HEK293 (cell line): ENCODE measurements at regions not wholly inside any gene's neighbourhood (a gene's known extent, or its start where the extent isn't known, plus 50 kb on each side); places are given as distances from the start of the nearest gene placed in this dataset.
A peak's percentile ranks its signal among the peaks of the same experiment; 100 is the strongest.

Experiments
- CTCF ChIA-PET: fragments of 350-600 bp; formaldehyde crosslinking; extraction: SDS; loops from one replicate; lab custom pipeline; 2021; ENCODE audit warnings: antibody characterized with exemption; lab: Yijun Ruan, JAX
- POLR2A ChIA-PET: fragments of 300-600 bp; formaldehyde crosslinking; extraction: SDS; loops from one replicate; lab custom pipeline; 2020; ENCODE audit warnings: antibody characterized with exemption, inconsistent platforms; lab: Yijun Ruan, JAX
- H3K27ac ChIP-seq: fragments of 200-500 bp; sonication (Bioruptor generic); 2 replicates; pipeline ENCODE4 v1.5.1; 2014; ENCODE audit warnings: low read depth, low read length, control low read depth, inconsistent platforms; ENCODE audit errors: extremely low read depth
- H3K36me3 ChIP-seq, 2 experiments: fragments of 200-500 bp in 1 of 2; sonication (Bioruptor generic) in 1 of 2; 1 replicate in 1 of 2; 2 replicates in 1 of 2; pipeline ENCODE4 v1.5.1; 2014 to 2017; ENCODE audit warnings: inconsistent platforms in 2 of 2, low read length in 2 of 2; ENCODE audit not compliant: control insufficient read depth in 2 of 2, insufficient read depth in 1 of 2
- H3K4me1 ChIP-seq: fragments of 200-500 bp; sonication (Bioruptor generic); 2 replicates; pipeline ENCODE4 v1.5.1; 2014; ENCODE audit warnings: mild to moderate bottlenecking, low read length, inconsistent platforms; ENCODE audit not compliant: control insufficient read depth, insufficient read depth
- H3K4me3 ChIP-seq: 2 replicates; pipeline ENCODE4 v1.5.1; 2011; ENCODE audit warnings: low read depth, mild to moderate bottlenecking, control low read depth, low read length, moderate library complexity
- H3K9me3 ChIP-seq: fragments of 200-500 bp; sonication (Bioruptor generic); 2 replicates; pipeline ENCODE4 v1.5.1; 2014; ENCODE audit warnings: low read depth, low read length, inconsistent platforms; ENCODE audit not compliant: control insufficient read depth, insufficient read depth
- GLI2 ChIP-seq: fragments of 450-650 bp; formaldehyde crosslinking; IDR thresholded peaks from 2 replicates; pipeline ENCODE4; 2017; ENCODE audit warnings: missing biosample characterization, missing genetic modification characterization, low read depth, borderline replicate concordance
- KLF10 ChIP-seq: fragments of 450-650 bp; IDR thresholded peaks from 2 replicates; pipeline ENCODE4 v1.5.1; 2018; ENCODE audit warnings: missing biosample characterization, mild to moderate bottlenecking, missing genetic modification characterization
- KLF9 ChIP-seq: fragments of 450-650 bp; formaldehyde crosslinking; IDR thresholded peaks from 2 replicates; pipeline ENCODE4 v1.5.1; 2016; ENCODE audit warnings: missing biosample characterization, missing genetic modification characterization, low read depth
- PRDM1 ChIP-seq: fragments of 450-650 bp; formaldehyde crosslinking; IDR thresholded peaks from 2 replicates; pipeline ENCODE4; 2016; ENCODE audit warnings: missing biosample characterization, missing genetic modification characterization
- RBAK ChIP-seq: fragments of 450-650 bp; formaldehyde crosslinking; IDR thresholded peaks from 2 replicates; pipeline ENCODE4 v1.5.1; 2016; ENCODE audit warnings: missing biosample characterization, missing genetic modification characterization
- SCRT1 ChIP-seq: fragments of 450-650 bp; formaldehyde crosslinking; IDR thresholded peaks from 2 replicates; pipeline ENCODE4 v1.5.1; 2016; ENCODE audit warnings: missing biosample characterization, missing genetic modification characterization, borderline replicate concordance
- SP3 ChIP-seq: fragments of 450-650 bp; formaldehyde crosslinking; IDR thresholded peaks from 2 replicates; pipeline ENCODE4 v1.5.1; 2016; ENCODE audit warnings: missing biosample characterization, missing genetic modification characterization
- TCF7L2 ChIP-seq: IDR thresholded peaks from 2 replicates; pipeline ENCODE4 v1.6.1; 2011; ENCODE audit warnings: low read depth, mild to moderate bottlenecking, inconsistent platforms, low read length, moderate library complexity, borderline replicate concordance
- YY2 ChIP-seq: fragments of 450-650 bp; formaldehyde crosslinking; IDR thresholded peaks from 2 replicates; pipeline ENCODE4 v1.5.1; 2016; ENCODE audit warnings: missing biosample characterization, missing genetic modification characterization
- ZBTB17 ChIP-seq: fragments of 450-650 bp; formaldehyde crosslinking; IDR thresholded peaks from 2 replicates; pipeline ENCODE4 v1.5.1; 2016; ENCODE audit warnings: missing biosample characterization, missing genetic modification characterization
- ZNF133 ChIP-seq: fragments of 450-650 bp; formaldehyde crosslinking; IDR thresholded peaks from 2 replicates; pipeline ENCODE4 v1.5.1; 2016; ENCODE audit warnings: missing biosample characterization, missing genetic modification characterization
- ZNF138 ChIP-seq: fragments of 450-650 bp; formaldehyde crosslinking; IDR thresholded peaks from 2 replicates; pipeline ENCODE4 v1.5.1; 2016; ENCODE audit warnings: missing biosample characterization, missing genetic modification characterization, borderline replicate concordance
- ZNF16 ChIP-seq: fragments of 450-650 bp; formaldehyde crosslinking; IDR thresholded peaks from 2 replicates; pipeline ENCODE4 v1.5.1; 2016; ENCODE audit warnings: low read depth, missing biosample characterization, missing genetic modification characterization
- ZNF175 ChIP-seq: fragments of 450-650 bp; formaldehyde crosslinking; IDR thresholded peaks from 2 replicates; pipeline ENCODE4 v1.5.1; 2016; ENCODE audit warnings: missing biosample characterization, missing genetic modification characterization
- ZNF214 ChIP-seq: fragments of 450-650 bp; formaldehyde crosslinking; IDR thresholded peaks from 2 replicates; pipeline ENCODE4 v1.5.1; 2017; ENCODE audit warnings: missing biosample characterization, mild to moderate bottlenecking, missing genetic modification characterization, borderline replicate concordance
- ZNF391 ChIP-seq: fragments of 450-650 bp; formaldehyde crosslinking; IDR thresholded peaks from 2 replicates; pipeline ENCODE4 v1.5.1; 2016; ENCODE audit warnings: low read depth, missing biosample characterization, missing genetic modification characterization, borderline replicate concordance
- ZNF596 ChIP-seq: fragments of 450-650 bp; IDR thresholded peaks from 2 replicates; pipeline ENCODE4 v1.5.0; 2018; ENCODE audit warnings: missing biosample characterization, mild to moderate bottlenecking, missing genetic modification characterization, moderate library complexity
- ZNF670 ChIP-seq: fragments of 450-650 bp; formaldehyde crosslinking; IDR thresholded peaks from 2 replicates; pipeline ENCODE4 v1.5.1; 2016; ENCODE audit warnings: missing biosample characterization, missing genetic modification characterization, low read depth
- TF ChIP-seq, protein P1 (sequence below): fragments of 450-650 bp; formaldehyde crosslinking; IDR thresholded peaks from 2 replicates; pipeline ENCODE4 v1.5.1; 2016; ENCODE audit warnings: missing biosample characterization, missing genetic modification characterization
- TF ChIP-seq, protein P2 (sequence below): fragments of 450-650 bp; formaldehyde crosslinking; IDR thresholded peaks from 2 replicates; pipeline ENCODE4 v1.5.1; 2016; ENCODE audit warnings: missing biosample characterization, missing genetic modification characterization
- TF ChIP-seq, protein P3 (sequence below): fragments of 450-650 bp; formaldehyde crosslinking; IDR thresholded peaks from 2 replicates; pipeline ENCODE4 v1.5.1; 2017; ENCODE audit warnings: missing biosample characterization, missing genetic modification characterization
- TF ChIP-seq, protein P4 (sequence below): fragments of 450-650 bp; formaldehyde crosslinking; IDR thresholded peaks from 2 replicates; pipeline ENCODE4 v1.5.1; 2016; ENCODE audit warnings: missing biosample characterization, missing genetic modification characterization
- TF ChIP-seq, protein P5 (sequence below): fragments of 450-650 bp; IDR thresholded peaks from 2 replicates; pipeline ENCODE4 v1.5.1; 2018; ENCODE audit warnings: missing biosample characterization, missing genetic modification characterization

DNA sequence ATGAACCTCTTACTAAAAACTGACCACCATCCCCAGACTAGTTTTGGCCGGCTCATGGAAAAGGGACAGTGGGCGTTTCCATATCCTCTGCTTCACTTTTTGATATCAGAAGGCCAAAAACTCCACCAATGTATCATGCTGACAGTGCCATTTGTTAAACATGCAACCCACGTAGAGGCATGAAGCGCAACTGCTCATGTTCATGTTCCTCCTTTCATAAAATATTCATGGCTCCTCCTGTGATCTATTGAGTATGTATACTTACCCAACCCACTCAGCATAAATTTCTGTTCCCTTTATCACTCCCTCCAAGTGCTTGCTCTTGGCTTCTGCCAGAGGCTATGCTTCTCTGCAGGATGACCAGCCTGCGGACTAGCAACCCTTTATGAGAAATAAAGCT is 58.7 kb upstream of the TGFBR2 start:
- no peaks in the 10 kb centered on the region for H3K4me1 ChIP-seq
- no peaks in the 10 kb centered on the region for H3K36me3 ChIP-seq
- H3K4me3 ChIP-seq, result no peak overlapping the region
- H3K27ac ChIP-seq, result no peak overlapping the region
- H3K9me3 ChIP-seq, result no peaks in the 10 kb centered on the region
- no peak for TF ChIP-seq GLI2
- no peak for TF ChIP-seq SCRT1 (tag by site-specific recombination)
- no peak for TF ChIP-seq ZNF596
- no peak for TF ChIP-seq ZNF138 (tag by site-specific recombination)
- no peak for TF ChIP-seq YY2
- TF ChIP-seq PRDM1 (tag by site-specific recombination), result no peak
- TF ChIP-seq, protein P1, sequence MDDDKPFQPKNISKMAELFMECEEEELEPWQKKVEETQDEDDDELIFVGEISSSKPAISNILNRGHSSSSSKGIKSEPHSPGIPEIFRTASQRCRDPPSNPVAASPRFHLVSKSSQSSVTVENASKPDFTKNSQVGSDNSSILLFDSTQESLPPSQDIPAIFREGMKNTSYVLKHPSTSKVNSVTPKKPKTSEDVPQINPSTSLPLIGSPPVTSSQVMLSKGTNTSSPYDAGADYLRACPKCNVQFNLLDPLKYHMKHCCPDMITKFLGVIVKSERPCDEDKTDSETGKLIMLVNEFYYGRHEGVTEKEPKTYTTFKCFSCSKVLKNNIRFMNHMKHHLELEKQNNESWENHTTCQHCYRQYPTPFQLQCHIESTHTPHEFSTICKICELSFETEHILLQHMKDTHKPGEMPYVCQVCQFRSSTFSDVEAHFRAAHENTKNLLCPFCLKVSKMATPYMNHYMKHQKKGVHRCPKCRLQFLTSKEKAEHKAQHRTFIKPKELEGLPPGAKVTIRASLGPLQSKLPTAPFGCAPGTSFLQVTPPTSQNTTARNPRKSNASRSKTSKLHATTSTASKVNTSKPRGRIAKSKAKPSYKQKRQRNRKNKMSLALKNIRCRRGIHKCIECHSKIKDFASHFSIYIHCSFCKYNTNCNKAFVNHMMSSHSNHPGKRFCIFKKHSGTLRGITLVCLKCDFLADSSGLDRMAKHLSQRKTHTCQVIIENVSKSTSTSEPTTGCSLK (tag by site-specific recombination), result no peak
- TF ChIP-seq TCF7L2, result no peak
- no peak for TF ChIP-seq ZNF133
- TF ChIP-seq, all 188 proteins: peak for 0
- POLR2A ChIA-PET, result no interaction called here
- CTCF ChIA-PET, result no interaction called here

DNA sequence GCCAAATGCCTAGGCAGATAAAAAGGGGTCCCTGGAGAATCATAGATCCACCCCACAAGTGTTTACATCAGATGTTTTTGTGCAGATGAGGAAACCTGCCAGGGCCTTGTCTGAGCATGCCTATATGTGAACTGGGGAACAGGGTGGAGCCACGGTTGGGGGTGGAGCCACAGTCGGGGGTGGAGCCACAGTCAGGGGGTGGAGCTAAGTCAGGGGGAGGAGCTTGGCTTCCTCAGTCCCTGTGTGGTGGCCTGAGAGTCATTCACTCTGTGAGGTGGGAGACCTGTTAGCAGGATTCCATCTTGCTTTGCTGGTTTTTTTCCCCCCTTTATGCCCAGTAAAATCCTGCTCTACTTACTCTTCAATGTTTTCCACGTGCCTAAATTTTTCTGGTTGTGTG is 57.8 kb upstream of the TGFBR2 start:
- POLR2A ChIA-PET, result no interaction called here
- H3K4me3 ChIP-seq, result no peak overlapping the region
- H3K36me3 ChIP-seq, result no peaks in the 10 kb centered on the region
- H3K27ac ChIP-seq, result no peak overlapping the region
- TF ChIP-seq SP3 (tag by site-specific recombination) (peak; percentile 32; the same call in 1 of the 2 replicates), RBAK (tag by site-specific recombination) (no peak)
- TF ChIP-seq, all 188 proteins: peak for 1
- H3K4me1 ChIP-seq, result no peaks in the 10 kb centered on the region
- CTCF ChIA-PET, result no interaction called here
- H3K9me3 ChIP-seq, result no peaks in the 10 kb centered on the region

DNA sequence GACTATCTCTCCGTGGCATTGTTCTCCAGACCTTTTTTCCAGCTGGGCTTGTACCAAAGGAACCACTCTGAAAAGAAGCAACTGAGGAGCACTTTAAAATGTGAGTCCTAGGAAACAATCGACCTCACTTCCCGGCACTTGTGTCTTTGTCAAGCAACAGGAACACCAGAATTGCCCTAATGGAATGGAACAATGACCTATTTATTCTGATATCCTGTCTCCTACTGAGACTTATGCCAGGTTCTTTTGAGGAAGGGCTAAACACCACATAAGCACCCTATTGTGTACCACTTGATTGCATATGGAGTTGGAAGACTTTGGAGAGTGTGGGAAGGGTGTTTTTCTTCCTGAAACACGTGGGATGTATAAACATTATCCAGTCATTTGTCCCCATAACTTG is 56.8 kb upstream of the TGFBR2 start:
- no peaks in the 10 kb centered on the region for H3K36me3 ChIP-seq
- H3K4me1 ChIP-seq, result no peaks in the 10 kb centered on the region
- ChIA-PET CTCF (no interaction called here), POLR2A (no interaction called here)
- no peak overlapping the region for H3K4me3 ChIP-seq
- no peaks in the 10 kb centered on the region for H3K9me3 ChIP-seq
- no peak overlapping the region for H3K27ac ChIP-seq
- TF ChIP-seq ZNF391 (tag by site-specific recombination), result no peak
- TF ChIP-seq, protein P2, sequence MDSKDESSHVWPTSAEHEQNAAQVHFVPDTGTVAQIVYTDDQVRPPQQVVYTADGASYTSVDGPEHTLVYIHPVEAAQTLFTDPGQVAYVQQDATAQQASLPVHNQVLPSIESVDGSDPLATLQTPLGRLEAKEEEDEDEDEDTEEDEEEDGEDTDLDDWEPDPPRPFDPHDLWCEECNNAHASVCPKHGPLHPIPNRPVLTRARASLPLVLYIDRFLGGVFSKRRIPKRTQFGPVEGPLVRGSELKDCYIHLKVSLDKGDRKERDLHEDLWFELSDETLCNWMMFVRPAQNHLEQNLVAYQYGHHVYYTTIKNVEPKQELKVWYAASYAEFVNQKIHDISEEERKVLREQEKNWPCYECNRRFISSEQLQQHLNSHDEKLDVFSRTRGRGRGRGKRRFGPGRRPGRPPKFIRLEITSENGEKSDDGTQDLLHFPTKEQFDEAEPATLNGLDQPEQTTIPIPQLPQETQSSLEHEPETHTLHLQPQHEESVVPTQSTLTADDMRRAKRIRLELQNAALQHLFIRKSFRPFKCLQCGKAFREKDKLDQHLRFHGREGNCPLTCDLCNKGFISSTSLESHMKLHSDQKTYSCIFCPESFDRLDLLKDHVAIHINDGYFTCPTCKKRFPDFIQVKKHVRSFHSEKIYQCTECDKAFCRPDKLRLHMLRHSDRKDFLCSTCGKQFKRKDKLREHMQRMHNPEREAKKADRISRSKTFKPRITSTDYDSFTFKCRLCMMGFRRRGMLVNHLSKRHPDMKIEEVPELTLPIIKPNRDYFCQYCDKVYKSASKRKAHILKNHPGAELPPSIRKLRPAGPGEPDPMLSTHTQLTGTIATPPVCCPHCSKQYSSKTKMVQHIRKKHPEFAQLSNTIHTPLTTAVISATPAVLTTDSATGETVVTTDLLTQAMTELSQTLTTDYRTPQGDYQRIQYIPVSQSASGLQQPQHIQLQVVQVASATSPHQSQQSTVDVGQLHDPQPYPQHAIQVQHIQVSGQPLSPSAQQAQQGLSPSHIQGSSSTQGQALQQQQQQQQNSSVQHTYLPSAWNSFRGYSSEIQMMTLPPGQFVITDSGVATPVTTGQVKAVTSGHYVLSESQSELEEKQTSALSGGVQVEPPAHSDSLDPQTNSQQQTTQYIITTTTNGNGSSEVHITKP (tag by site-specific recombination), result no peak
- TF ChIP-seq ZNF175, result no peak
- TF ChIP-seq KLF10, result no peak
- TF ChIP-seq KLF9 (tag by site-specific recombination), result no peak
- no peak for TF ChIP-seq ZBTB17 (tag by site-specific recombination)
- TF ChIP-seq, protein P3, sequence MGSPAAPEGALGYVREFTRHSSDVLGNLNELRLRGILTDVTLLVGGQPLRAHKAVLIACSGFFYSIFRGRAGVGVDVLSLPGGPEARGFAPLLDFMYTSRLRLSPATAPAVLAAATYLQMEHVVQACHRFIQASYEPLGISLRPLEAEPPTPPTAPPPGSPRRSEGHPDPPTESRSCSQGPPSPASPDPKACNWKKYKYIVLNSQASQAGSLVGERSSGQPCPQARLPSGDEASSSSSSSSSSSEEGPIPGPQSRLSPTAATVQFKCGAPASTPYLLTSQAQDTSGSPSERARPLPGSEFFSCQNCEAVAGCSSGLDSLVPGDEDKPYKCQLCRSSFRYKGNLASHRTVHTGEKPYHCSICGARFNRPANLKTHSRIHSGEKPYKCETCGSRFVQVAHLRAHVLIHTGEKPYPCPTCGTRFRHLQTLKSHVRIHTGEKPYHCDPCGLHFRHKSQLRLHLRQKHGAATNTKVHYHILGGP (tag by site-specific recombination), result no peak
- no peak for TF ChIP-seq ZNF670 (tag by site-specific recombination)
- TF ChIP-seq, protein P4, sequence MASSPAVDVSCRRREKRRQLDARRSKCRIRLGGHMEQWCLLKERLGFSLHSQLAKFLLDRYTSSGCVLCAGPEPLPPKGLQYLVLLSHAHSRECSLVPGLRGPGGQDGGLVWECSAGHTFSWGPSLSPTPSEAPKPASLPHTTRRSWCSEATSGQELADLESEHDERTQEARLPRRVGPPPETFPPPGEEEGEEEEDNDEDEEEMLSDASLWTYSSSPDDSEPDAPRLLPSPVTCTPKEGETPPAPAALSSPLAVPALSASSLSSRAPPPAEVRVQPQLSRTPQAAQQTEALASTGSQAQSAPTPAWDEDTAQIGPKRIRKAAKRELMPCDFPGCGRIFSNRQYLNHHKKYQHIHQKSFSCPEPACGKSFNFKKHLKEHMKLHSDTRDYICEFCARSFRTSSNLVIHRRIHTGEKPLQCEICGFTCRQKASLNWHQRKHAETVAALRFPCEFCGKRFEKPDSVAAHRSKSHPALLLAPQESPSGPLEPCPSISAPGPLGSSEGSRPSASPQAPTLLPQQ, result no peak
- no peak for TF ChIP-seq ZNF214 (tag by site-specific recombination)
- TF ChIP-seq, protein P5, sequence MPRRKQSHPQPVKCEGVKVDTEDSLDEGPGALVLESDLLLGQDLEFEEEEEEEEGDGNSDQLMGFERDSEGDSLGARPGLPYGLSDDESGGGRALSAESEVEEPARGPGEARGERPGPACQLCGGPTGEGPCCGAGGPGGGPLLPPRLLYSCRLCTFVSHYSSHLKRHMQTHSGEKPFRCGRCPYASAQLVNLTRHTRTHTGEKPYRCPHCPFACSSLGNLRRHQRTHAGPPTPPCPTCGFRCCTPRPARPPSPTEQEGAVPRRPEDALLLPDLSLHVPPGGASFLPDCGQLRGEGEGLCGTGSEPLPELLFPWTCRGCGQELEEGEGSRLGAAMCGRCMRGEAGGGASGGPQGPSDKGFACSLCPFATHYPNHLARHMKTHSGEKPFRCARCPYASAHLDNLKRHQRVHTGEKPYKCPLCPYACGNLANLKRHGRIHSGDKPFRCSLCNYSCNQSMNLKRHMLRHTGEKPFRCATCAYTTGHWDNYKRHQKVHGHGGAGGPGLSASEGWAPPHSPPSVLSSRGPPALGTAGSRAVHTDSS (tag by site-specific recombination), result no peak
- no peak for TF ChIP-seq ZNF16 (tag by site-specific recombination)
